HuH-7.5 (cell line): ENCODE measurements at regions not wholly inside any gene's neighbourhood (a gene's known extent, or its start where the extent isn't known, plus 50 kb on each side); places are given as distances from the start of the nearest gene placed in this dataset.

Experiments
- DNase-seq: peaks from one replicate; pipeline ENCODE4 v3.0.0; 2011; ENCODE audit warnings: low spot score

DNA sequence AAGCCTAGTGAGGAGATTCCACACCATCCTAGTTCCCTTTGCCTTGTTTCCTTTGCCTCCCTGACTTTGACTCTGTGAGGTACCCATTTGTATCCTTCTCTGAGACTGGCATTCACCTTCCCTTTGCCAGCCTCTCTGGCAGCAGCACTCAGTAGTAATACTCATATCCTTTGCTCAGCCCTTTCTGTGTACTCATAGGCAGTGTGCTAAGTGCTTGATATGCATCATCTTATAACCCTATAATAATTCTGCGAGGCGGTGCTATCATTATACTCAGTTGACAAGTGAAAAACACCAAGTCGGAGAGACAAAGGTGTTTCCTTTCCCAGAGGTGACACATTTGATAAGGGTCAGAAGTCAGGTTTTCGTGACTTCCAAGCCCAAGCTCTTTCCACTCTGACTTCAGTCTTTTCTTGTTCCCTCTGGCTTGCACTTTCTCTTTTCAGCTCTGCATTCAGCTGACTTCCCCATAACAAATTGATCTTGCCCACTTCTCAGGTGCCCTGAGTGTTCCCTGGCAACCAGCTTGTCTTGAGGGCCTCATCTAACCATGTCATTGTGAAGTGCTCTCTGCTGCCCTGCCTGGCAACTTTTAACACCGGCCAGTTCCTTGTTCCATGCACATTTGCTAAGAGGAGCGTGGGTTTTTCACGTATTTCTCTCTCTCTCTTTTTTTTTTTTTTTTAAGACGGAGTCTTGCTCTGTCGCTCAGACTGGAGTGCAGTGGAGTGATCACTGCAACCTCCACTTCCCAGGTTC, 94.5 kb upstream of the UPP2 start:
- DNase-seq, result no peak

DNA sequence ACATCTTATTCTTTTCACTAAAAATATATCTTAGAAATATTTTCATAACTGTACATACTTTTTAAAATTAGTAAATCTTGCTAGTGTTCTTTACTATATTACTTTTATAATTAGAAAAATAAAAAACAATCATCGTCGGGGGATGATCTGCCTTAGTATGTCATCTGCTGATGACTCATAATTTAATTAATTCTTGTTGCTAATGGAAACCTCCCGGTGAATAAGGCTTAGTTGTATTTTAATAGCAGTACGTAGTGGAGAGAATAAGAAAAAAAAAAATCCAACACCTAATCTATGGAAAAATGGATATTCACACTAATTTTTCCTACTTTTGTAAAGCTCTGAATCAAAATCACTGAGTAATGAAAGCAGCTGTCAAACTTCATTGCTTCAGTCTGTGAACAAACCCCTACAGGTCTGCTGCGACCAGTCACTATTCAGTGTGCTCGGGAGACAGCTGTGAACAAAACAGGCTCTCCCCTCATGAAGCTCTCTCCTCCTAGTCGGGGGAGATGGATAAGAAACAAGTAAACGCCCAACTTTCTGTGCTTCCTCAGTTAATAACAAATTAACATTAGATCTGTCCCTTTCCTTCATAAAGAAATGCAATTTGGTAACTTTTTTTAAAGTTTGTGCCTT, 97.4 kb upstream of the UPP2 start:
- DNase-seq, result no peak

DNA sequence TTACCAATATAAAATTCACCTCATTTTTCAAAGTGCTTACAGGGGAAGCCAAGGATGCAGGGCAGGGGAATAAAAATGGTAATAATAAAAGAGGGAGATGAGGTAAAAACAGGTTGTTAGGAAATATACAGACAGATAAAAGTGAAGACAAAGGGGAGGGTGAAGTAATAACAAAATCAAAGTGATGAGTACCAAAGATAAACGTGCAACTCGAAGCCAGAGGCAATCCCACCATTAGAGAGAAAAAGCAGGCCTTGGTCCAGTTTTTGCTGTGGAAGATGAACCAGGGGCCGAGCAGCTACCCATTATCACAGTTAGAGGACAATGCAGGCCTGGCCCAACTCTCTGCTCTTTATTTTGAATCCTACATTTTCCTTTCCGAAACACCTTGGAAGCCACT, 99.6 kb upstream of the UPP2 start:
- no peak for DNase-seq

GRCh38 chr2:157996799-157997198, 104.9 kb upstream of the UPP2 start:
- no peak for DNase-seq

DNA sequence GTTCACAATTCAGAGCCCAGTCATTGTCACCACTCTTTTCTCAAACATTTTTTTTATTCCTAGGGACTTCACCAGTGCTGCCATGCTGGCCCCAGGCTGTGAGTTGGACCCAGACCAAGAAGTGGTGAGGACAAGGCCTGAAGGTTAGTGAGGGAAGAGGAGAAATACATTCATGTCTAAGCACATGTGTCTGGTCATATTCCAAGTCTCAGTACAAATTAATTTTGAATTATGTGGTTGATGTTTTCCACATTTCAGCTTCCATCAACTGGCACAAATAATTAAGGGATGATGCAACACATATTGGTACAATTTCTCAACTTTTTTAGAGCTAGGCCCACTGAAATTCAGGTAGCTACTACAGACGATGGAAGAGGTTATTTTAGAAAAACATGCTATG, 106.6 kb upstream of the UPP2 start:
- no peak for DNase-seq

GRCh38 chr2:157991932-157992331, 109.7 kb upstream of the UPP2 start:
- no peak for DNase-seq

GRCh38 chr2:157990173-157990572, 111.5 kb upstream of the UPP2 start:
- DNase-seq, result no peak

GRCh38 chr2:157989227-157989626, 112.4 kb upstream of the UPP2 start:
- DNase-seq, result no peak

- DNase-seq, result no peak
Observed at GRCh38 chr2:157986761-157987160, 110.6 kb upstream of the ACVR1 start.

GRCh38 chr2:157984866-157985265, 108.7 kb upstream of the ACVR1 start:
- DNase-seq, result no peak

DNA sequence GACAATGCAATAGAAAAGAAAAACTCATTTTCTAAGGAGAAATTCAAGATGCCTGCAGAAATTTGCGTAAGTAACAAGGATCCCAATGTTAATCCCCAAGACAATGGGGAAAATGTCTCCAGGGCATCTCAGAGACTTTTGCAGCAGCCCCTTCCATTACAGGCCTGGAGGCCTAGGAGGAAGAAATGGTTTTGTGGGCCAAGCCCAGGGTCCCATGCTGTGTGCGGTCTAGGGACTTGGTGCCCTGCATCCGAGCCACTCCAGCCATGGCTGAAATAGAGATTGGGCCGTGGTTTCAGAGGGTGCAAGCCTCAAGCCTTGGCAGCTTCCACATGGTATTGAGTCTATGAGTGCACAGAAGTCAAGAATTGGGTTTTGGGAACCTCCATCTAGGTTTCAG, 103.9 kb upstream of the ACVR1 start:
- DNase-seq, result no peak

GRCh38 chr2:157971702-157972101, 95.6 kb upstream of the ACVR1 start:
- no peak for DNase-seq

DNA sequence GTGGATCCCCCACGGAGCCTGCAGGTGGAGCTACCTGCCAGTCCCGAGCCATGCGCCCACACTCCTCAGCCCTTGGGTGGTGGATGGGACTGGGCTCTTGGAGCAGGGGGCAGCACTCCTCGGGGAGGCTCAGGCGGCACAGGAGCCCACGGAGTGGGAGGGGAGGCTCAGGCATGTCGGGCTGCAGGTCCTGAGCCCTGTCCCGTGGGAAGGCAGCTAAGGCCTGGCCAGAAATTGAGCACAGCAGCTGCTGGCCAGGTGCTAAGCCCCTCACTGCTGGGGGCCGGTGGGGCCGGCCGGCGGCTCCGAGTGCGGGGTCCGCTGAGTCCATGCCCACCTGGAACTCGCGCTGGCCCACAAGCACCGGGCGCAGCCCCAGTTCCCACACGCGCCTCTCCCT, 91.7 kb upstream of the ACVR1 start:
- no peak for DNase-seq

GRCh38 chr2:157959249-157959648, 83.1 kb upstream of the ACVR1 start:
- no peak for DNase-seq

GRCh38 chr2:157957596-157957995, 81.5 kb upstream of the ACVR1 start:
- DNase-seq, result no peak

- DNase-seq, result no peak
Observed at GRCh38 chr2:157952558-157952957, 76.4 kb upstream of the ACVR1 start.

- DNase-seq, result no peak
Observed at GRCh38 chr2:157948856-157949255, 72.7 kb upstream of the ACVR1 start.

DNA sequence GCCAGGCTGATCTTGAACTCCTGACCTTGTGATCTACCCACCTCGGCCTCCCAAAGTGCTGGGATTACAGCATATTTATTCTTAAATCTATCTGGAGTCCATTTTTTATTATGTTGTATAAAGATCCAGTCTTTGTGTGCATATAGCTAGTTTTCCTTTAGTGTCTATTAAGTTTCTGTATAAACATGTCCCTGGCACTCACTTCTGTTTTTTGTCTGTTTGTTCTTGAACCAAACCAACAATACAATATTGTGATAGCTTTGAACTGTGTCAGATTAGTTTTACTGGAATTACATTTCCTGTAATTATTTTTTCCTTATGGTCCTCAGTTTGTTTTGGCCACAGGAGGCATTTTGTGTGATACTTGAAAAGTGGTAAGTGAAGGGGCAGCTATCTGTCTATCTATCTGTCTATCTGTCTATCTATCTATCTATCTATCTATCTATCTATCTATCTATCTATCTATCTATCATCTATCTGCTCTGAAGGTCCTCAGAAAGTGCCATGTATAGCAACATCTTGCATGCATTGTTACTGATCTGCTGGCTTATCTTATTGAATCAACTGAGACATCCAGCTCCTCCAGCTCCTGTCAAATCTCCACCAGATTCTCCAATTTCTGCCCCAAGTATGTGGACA, 70.9 kb upstream of the ACVR1 start:
- no peak for DNase-seq

GRCh38 chr2:157940024-157940423, 63.9 kb upstream of the ACVR1 start:
- no peak for DNase-seq

GRCh38 chr2:157938556-157938955, 62.4 kb upstream of the ACVR1 start:
- DNase-seq, result no peak

DNA sequence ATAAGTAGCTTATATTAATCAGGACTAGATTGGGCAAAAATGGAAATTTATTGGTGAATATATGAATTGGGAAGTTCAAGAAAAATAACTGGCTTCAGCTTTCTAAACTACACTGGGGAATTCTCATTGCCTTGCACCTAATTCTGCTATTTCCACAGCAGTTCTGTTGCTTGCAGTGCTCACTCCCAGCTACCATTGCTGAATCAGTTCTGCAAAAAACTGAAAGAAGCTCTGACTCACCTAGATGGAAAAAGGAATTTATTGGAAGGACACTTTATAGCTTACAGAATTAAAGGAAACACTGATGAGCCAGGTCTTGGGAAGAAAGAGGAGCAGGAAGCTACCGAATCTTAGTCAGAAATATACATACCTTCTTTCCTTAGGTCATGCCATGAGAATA, 60.3 kb upstream of the ACVR1 start:
- no peak for DNase-seq

- no peak for DNase-seq
Observed at GRCh38 chr2:157935378-157935906, 59.3 kb upstream of the ACVR1 start.

- no peak for DNase-seq
Observed at GRCh38 chr2:157934684-157935377, 58.7 kb upstream of the ACVR1 start.
